Mesodermal cell (in vitro differentiated cells): ENCODE measurements at regions not wholly inside any gene's neighbourhood (a gene's known extent, or its start where the extent isn't known, plus 50 kb on each side); places are given as distances from the start of the nearest gene placed in this dataset.

Experiments
- H3K27ac ChIP-seq: 2 replicates; pipeline ENCODE4 v1.7.0; 2013; ENCODE audit warnings: mild to moderate bottlenecking, low read depth, low read length, moderate library complexity; ENCODE audit not compliant: severe bottlenecking
- H3K36me3 ChIP-seq: 2 replicates; pipeline ENCODE4 v1.7.1; 2013; ENCODE audit warnings: mild to moderate bottlenecking, low read length, moderate library complexity; ENCODE audit not compliant: control insufficient read depth, insufficient read depth
- H3K4me1 ChIP-seq: one replicate; pipeline ENCODE4 v1.7.1; 2013; ENCODE audit warnings: mild to moderate bottlenecking, low read length; ENCODE audit not compliant: insufficient read depth, control insufficient read depth, poor library complexity, severe bottlenecking
- H3K4me3 ChIP-seq: 2 replicates; pipeline ENCODE4 v1.7.0; 2013; ENCODE audit warnings: low read length, control low read depth, mild to moderate bottlenecking; ENCODE audit not compliant: insufficient read depth, poor library complexity, severe bottlenecking; ENCODE audit errors: extremely low read depth
- H3K9me3 ChIP-seq: 2 replicates; pipeline ENCODE4 v1.7.1; 2013; ENCODE audit warnings: mild to moderate bottlenecking, low read length, moderate library complexity; ENCODE audit not compliant: control insufficient read depth
- WGBS, 2 experiments: methylation state at CpG; one replicate each; pipeline ENCODE4 v1.1.5; 2013; ENCODE audit warnings: missing lambda C conversion rate in 2 of 2; ENCODE audit not compliant: insufficient coverage in 2 of 2; 5-methylcytosine and 5-hydroxymethylcytosine counted together

- H3K4me1 ChIP-seq = no peaks in the 10 kb centered on the region
- 86 to 100% methylated on average over 1 of the region's 3 CpGs for WGBS, 2 experiments
- no peaks in the 10 kb centered on the region for H3K9me3 ChIP-seq
- H3K27ac ChIP-seq = no peak overlapping the region
- H3K36me3 ChIP-seq = no peaks in the 10 kb centered on the region
- H3K4me3 ChIP-seq = no peak overlapping the region
Observed at GRCh38 chr5:67405755-67406154, 209.2 kb upstream of the CD180 start.

DNA sequence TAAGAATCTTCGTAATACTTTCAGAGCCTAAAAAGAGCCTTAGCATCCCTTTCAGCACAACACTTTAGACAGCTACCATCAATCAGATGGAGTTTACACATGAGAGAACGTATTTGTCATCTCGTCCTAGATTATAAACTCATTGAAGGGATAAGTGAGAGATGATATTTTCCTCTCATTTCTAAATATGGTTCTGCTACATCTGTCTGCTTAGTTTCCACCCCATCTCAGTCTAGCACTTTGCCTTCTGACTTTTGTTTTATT, 208.4 kb upstream of the CD180 start:
- Histone ChIP-seq H3K27ac (no peak overlapping the region), H3K36me3 (no peaks in the 10 kb centered on the region)

DNA sequence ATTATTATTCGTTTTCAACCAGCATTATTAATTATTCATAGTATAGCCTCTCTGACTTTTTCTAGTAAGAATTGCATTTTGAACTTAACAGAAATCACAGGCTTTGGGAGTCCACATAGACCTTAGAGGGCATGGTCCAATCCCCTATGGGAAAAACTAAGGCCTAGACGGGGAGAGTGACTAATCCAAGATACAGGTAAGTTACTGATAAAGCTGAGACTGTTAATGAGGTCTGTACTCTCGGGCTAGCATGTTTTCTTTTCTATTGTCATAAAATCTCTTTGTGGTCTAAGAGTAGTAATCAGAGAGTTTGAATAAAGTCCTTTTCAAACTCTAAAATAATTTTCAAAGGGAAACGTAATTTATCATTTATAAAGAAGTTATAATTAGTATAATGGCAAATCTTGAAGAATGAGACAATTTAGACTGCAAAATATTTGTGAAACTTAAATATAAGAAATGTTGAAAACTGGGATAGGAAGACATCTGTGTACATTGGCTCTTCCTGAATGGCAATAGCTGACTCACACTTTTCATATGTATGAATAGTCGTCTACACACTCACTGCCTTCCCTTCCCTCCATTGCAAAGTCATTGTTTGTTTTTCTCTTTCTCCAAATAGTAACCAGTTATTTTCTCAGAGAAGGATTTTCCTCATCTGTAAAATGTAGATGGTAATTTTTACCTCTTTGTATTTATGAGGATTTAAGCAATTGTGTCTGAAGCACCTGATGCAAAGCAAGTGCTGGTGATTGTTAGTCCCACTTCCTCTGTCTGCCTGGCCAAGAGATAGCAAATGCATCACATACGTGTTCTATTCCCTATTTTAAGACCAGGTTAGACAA, 207.9 kb upstream of the CD180 start:
- H3K4me1 ChIP-seq = no peaks in the 10 kb centered on the region
- H3K9me3 ChIP-seq = no peaks in the 10 kb centered on the region
- no peak overlapping the region for H3K4me3 ChIP-seq
- no peak overlapping the region for H3K27ac ChIP-seq
- 70 to 81% methylated on average over 2 to 4 of the region's 6 CpGs for WGBS, 2 experiments
- H3K36me3 ChIP-seq = no peaks in the 10 kb centered on the region

More for the DNA sequence above, 208.4 kb upstream of the CD180 start:
- WGBS, 2 experiments = 88 to 100% methylated on average over 1 of the region's 3 CpGs
- Histone ChIP-seq H3K4me1 (no peaks in the 10 kb centered on the region), H3K4me3 (no peak overlapping the region), H3K9me3 (no peaks in the 10 kb centered on the region)

DNA sequence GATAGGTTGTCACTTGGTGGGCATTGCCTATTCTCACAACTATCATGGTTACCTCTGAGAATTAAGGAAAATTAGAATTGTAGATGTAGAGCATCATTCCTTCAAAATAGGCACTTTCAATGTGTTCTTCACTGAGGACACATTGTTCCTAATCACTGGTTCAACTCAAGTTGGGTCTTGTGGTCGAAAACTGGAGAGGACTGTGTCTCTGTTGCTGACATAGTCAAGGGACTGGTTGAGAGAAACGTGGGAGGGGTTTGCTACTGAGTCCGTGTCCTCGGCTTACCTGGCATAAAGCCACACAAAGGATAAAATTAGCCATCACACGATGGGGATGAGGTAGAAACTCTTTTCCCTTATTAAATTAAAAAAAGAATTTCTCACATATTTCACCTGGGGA, 205.9 kb upstream of the CD180 start:
- Histone ChIP-seq H3K4me3 (no peak overlapping the region), H3K9me3 (no peaks in the 10 kb centered on the region), H3K4me1 (no peaks in the 10 kb centered on the region), H3K36me3 (no peaks in the 10 kb centered on the region), H3K27ac (no peak overlapping the region)
- 92 to 100% methylated on average over 1 to 2 of the region's 5 CpGs for WGBS, 2 experiments

DNA sequence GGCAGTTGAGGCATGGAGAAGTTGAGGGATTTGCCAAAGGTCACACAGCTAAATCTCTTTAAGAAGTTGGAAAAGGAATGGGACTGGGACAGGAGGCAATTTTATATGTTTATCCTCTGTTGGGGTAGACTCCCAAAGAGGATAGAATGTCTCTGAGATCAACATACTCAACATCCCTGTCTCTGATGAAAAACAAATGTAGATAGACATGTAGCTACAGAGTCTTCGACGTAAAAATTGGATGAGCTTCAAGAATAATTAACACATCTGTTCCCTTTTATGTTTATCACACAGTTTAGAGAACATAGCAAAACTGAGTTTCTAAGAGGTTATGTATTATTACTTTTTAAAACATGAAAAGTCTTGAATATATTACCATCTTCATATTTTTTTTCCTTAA, 204.6 kb upstream of the CD180 start:
- H3K27ac ChIP-seq = no peak overlapping the region
- H3K9me3 ChIP-seq = no peaks in the 10 kb centered on the region
- no peak overlapping the region for H3K4me3 ChIP-seq
- no peaks in the 10 kb centered on the region for H3K36me3 ChIP-seq
- no CpG with 5 or more reads among the region's 2 CpGs for WGBS, 2 experiments
- no peaks in the 10 kb centered on the region for H3K4me1 ChIP-seq

DNA sequence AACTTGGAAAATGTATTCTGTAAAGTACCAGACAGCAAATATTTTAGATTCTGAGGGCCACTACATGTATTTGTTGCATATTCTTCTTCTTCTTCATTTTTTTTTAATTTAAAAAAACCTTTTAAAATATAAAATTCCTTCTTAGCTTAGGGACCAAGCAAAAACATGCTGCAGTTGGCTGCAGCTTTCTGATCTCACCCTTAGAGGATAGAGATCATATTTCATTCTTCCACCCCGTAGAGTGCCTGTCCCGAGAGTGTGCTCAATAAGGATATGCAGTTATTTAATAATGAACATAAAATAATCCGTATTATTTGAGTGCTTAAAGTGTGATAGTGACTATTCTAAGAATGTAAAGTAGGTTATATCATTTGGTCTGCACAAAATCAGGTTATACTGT, 204.2 kb upstream of the CD180 start:
- no peaks in the 10 kb centered on the region for H3K36me3 ChIP-seq
- no peaks in the 10 kb centered on the region for H3K9me3 ChIP-seq
- no peaks in the 10 kb centered on the region for H3K4me1 ChIP-seq
- H3K4me3 ChIP-seq = no peak overlapping the region
- WGBS, 2 experiments = 100% methylated on average over 1 of the region's 3 CpGs; no CpG with 5 or more reads in 1 of the 2 experiments
- no peak overlapping the region for H3K27ac ChIP-seq

DNA sequence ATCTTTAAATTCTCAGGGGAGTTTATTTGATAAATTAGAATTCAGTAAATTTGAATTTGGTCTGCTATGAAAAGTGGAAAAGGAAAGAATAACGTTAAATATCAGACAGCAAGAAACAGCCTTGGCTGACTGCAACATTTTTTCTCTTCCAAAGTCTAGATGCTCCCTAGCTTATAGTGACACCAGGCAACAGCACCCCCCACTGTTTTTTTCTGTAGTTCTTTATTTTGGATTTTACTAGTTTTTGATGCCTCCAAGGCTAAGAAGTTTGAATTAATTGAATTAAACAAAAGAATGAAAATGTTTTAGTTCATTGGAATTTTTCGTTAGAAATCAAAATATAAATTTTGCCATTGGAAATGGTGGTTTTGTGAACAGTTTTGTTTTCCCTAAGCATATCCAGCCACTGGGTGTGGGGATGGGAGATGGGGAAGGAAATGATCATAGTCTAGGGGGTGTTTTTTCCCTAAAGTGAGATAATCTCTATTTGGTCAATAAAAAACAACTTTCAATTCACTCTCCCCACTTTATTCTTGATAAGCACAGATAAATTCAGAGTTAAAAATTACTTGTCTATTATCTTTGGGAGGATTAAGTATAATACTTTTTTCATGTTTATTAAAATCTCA, 199.3 kb upstream of the CD180 start:
- WGBS, 2 experiments = 83% methylated on average over 1 of the region's 2 CpGs; no CpG with 5 or more reads in 1 of the 2 experiments
- H3K36me3 ChIP-seq = no peaks in the 10 kb centered on the region
- H3K4me1 ChIP-seq = no peaks in the 10 kb centered on the region
- no peak overlapping the region for H3K27ac ChIP-seq
- H3K4me3 ChIP-seq = no peak overlapping the region
- H3K9me3 ChIP-seq = no peaks in the 10 kb centered on the region

- Histone ChIP-seq H3K9me3 (no peaks in the 10 kb centered on the region), H3K27ac (no peak overlapping the region), H3K4me1 (no peaks in the 10 kb centered on the region), H3K4me3 (no peak overlapping the region), H3K36me3 (no peaks in the 10 kb centered on the region)
Observed at GRCh38 chr5:67393211-67393610, 196.6 kb upstream of the CD180 start.

DNA sequence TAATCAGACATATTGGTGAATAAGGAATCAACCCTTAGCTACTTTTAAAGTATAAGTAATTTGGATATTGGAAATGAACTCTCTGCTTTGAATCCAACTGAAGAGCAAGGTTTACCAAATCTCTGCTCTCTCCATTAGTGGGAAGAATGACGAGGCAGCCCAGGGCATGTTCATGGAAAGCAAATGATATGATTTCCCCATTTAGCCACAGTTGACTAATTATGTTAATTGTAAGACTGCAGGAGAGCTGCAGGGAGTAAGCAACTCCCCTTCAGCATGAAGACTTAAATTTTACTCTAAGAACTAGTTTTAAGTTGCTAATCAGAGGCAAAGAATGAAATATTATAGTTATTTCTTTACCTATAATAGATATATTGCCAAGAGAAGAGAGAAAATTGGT, 194.3 kb upstream of the CD180 start:
- Histone ChIP-seq H3K27ac (no peak overlapping the region), H3K4me3 (no peak overlapping the region), H3K9me3 (no peaks in the 10 kb centered on the region), H3K36me3 (no peaks in the 10 kb centered on the region), H3K4me1 (no peaks in the 10 kb centered on the region)
- WGBS, 2 experiments = no CpG with 5 or more reads among the region's 1 CpG

DNA sequence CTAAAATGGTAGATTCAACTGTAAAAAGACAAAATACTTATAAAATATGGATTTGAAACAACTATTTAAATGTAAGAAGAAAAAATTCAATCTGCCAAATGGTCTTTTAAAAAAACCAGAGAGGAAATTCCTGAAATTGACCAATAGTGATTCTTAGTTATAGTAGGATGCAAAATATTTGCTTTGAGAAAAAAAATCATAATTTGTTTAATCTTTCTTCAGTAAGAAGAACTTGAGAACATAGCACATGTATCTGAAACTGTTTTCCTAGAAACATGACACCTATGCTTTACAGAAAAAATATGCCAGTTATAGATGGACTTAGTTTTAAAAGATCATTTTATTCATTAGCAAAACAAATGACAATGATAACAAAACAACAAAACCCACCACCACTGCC, 186.9 kb upstream of the CD180 start:
- Histone ChIP-seq H3K9me3 (no peaks in the 10 kb centered on the region), H3K36me3 (no peaks in the 10 kb centered on the region), H3K4me3 (no peak overlapping the region), H3K27ac (no peak overlapping the region), H3K4me1 (no peaks in the 10 kb centered on the region)

DNA sequence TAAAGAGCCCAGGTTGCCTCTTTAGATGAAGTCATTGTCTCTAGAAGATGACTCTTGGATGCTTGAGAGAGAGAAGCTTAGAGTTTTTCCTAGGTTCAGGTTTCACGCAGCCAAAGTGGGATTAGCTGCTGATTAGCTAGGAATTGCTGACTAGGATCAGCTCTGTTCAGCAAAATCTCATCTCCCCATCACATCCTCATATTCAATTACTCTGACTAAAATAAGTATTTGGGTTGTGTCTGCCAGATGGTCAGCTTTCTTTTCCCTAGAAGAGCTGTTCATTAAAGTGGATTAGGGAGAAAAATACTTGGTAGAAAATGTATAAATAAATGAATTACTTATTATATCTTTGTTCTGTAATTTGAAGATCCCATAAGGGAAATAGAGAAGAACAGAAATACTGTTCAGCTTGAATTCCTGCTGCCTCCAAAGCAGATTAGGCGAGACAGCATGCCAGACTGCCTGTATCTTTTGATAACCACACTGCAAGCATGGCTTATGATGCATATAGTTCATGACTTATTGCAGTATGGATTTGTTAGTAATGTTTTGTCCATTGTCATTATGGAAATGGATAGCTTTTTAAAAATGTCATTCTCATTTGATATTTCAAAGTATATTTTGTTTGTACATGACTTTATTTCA, 184.8 kb upstream of the CD180 start:
- Histone ChIP-seq H3K27ac (no peak overlapping the region), H3K4me3 (no peak overlapping the region), H3K4me1 (no peaks in the 10 kb centered on the region), H3K36me3 (no peaks in the 10 kb centered on the region), H3K9me3 (no peaks in the 10 kb centered on the region)
- 86% methylated on average over 1 of the region's 2 CpGs; no CpG with 5 or more reads in 1 of the 2 experiments for WGBS, 2 experiments
